GM12892 (cell line): ENCODE measurements at regions not wholly inside any gene's neighbourhood (a gene's known extent, or its start where the extent isn't known, plus 50 kb on each side); places are given as distances from the start of the nearest gene placed in this dataset.

Experiments used
- DNase-seq: peaks from one replicate; pipeline ENCODE4 v3.0.0; 2011; ENCODE audit not compliant: insufficient read length
- FAIRE-seq: peaks from 2 replicates; lab custom pipeline; 2011; peaks lifted over from hg19 to GRCh38; lab: Jason Lieb, UNC
- POLR2A ChIP-seq: IDR thresholded peaks from 2 replicates; pipeline ENCODE4 v1.6.1; 2011; ENCODE audit warnings: low read depth, low read length, control low read depth
- POLR2AphosphoS5 ChIP-seq: IDR thresholded peaks from 2 replicates; pipeline ENCODE4 v1.6.1; 2011; ENCODE audit warnings: low read depth, low read length, control low read depth
- TAF1 ChIP-seq: IDR thresholded peaks from 2 replicates; pipeline ENCODE4 v1.6.1; 2011; ENCODE audit warnings: low read depth, mild to moderate bottlenecking, control low read depth, low read length, borderline replicate concordance

GRCh38 chr5:124651663-124652513 is 94.6 kb downstream of the ZNF608 start:
- TF ChIP-seq POLR2AphosphoS5 (no peak), TAF1 (no peak), POLR2A (peak; percentile 47; the same call in 1 of the 2 replicates)
- peak; percentile 54 for FAIRE-seq
- peak; percentile 44 for DNase-seq

GRCh38 chr5:124650951-124651662 is 95.3 kb downstream of the ZNF608 start:
- TF ChIP-seq POLR2A, result no peak
- TF ChIP-seq TAF1, result no peak
- no peak for TF ChIP-seq POLR2AphosphoS5
- DNase-seq, result no peak
- no peak for FAIRE-seq

GRCh38 chr5:124650147-124650561 is 96.3 kb downstream of the ZNF608 start:
- peak; percentile 27 for DNase-seq
- FAIRE-seq, result peak; percentile 61
- TF ChIP-seq POLR2AphosphoS5 (no peak), POLR2A (no peak)

- TF ChIP-seq POLR2AphosphoS5 (no peak), POLR2A (no peak), TAF1 (no peak)
- peak; percentile 52 for DNase-seq
- FAIRE-seq, result peak; percentile 78
Measured at GRCh38 chr5:124649491-124650146, 96.8 kb downstream of the ZNF608 start.

- DNase-seq (no peak), FAIRE-seq (no peak)
- TF ChIP-seq POLR2A (no peak), POLR2AphosphoS5 (no peak), TAF1 (no peak)
Measured at GRCh38 chr5:124648902-124649467, 97.5 kb downstream of the ZNF608 start.

GRCh38 chr5:124647352-124647751 is 99.1 kb downstream of the ZNF608 start:
- TF ChIP-seq POLR2A, result no peak
- TF ChIP-seq TAF1, result no peak
- TF ChIP-seq POLR2AphosphoS5, result no peak
- FAIRE-seq (no peak), DNase-seq (no peak)

GRCh38 chr5:124645396-124645795 is 101.0 kb downstream of the ZNF608 start:
- FAIRE-seq (no peak), DNase-seq (no peak)
- TF ChIP-seq TAF1 (no peak), POLR2AphosphoS5 (no peak)

- DNase-seq, result no peak
- TF ChIP-seq POLR2A (no peak), TAF1 (no peak), POLR2AphosphoS5 (no peak)
- no peak for FAIRE-seq
Measured at GRCh38 chr5:124644582-124644981, 101.9 kb downstream of the ZNF608 start.

GRCh38 chr5:124644138-124644537 is 102.3 kb downstream of the ZNF608 start:
- no peak for FAIRE-seq
- no peak for TF ChIP-seq POLR2AphosphoS5
- no peak for TF ChIP-seq POLR2A
- TF ChIP-seq TAF1, result no peak
- DNase-seq, result no peak

GRCh38 chr5:124643336-124643735 is 103.1 kb downstream of the ZNF608 start:
- DNase-seq (no peak), FAIRE-seq (no peak)
- no peak for TF ChIP-seq TAF1
- no peak for TF ChIP-seq POLR2AphosphoS5
- TF ChIP-seq POLR2A, result no peak

GRCh38 chr5:124642151-124642550 is 104.3 kb downstream of the ZNF608 start:
- no peak for FAIRE-seq
- TF ChIP-seq POLR2AphosphoS5 (no peak), TAF1 (no peak)
- no peak for DNase-seq

GRCh38 chr5:124641154-124641792 is 105.2 kb downstream of the ZNF608 start:
- DNase-seq (no peak), FAIRE-seq (peak; percentile 48)
- no peak for TF ChIP-seq TAF1
- TF ChIP-seq POLR2AphosphoS5, result no peak
- TF ChIP-seq POLR2A, result no peak
